Thyroid gland (tissue), 4 donors: ENCODE measurements at regions not wholly inside any gene's neighbourhood (a gene's known extent, or its start where the extent isn't known, plus 50 kb on each side); places are given as distances from the start of the nearest gene placed in this dataset.

ENCODE experiments used
- DNase-seq, 2 donors: peaks; one replicate each; pipeline ENCODE4 v3.0.0-alpha.2; 2019
- H3K27ac ChIP-seq, 3 donors: fragments of 200-600 bp; sonication (generic); 1 replicate in 2 of 3; 2 replicates in 1 of 3; pipeline ENCODE4 v1.5.1; 2016 to 2019; ENCODE audit warnings: mild to moderate bottlenecking in 1 of 3, moderate library complexity in 1 of 3
- H3K27me3 ChIP-seq: fragments of 200-600 bp; sonication (generic); one replicate; pipeline ENCODE4 v1.5.1; 2019
- H3K36me3 ChIP-seq, 2 donors: fragments of 200-600 bp; sonication (generic); one replicate each; pipeline ENCODE4 v1.5.1; 2016 to 2019
- H3K4me1 ChIP-seq, 2 donors: fragments of 200-600 bp; sonication (generic); one replicate each; pipeline ENCODE4 v1.5.1; 2017 to 2019
- H3K4me3 ChIP-seq, 3 donors: fragments of 200-600 bp; sonication (generic); replicated peaks in 1 of 3; 1 replicate in 2 of 3; 2 replicates in 1 of 3; pipeline ENCODE4 v1.5.1; 2016; ENCODE audit warnings: mild to moderate bottlenecking in 1 of 3
- H3K9me3 ChIP-seq: fragments of 200-600 bp; sonication (generic); one replicate; pipeline ENCODE4 v1.5.1; 2017
- CTCF ChIP-seq, 6 experiments: fragments of 200-600 bp in 3 of 6; fragments of 450-650 bp in 3 of 6; sonication (generic) in 3 of 6; IDR thresholded peaks; one replicate each; pipeline ENCODE4 v1.5.1; 2016 to 2019; ENCODE audit warnings: antibody characterized with exemption in 6 of 6, mild to moderate bottlenecking in 2 of 6, inconsistent platforms in 1 of 6, moderate library complexity in 1 of 6
- POLR2A ChIP-seq, 2 donors: fragments of 450-650 bp; IDR thresholded peaks; one replicate each; pipeline ENCODE4 v1.6.1; 2017; ENCODE audit warnings: antibody characterized with exemption in 2 of 2, mild to moderate bottlenecking in 2 of 2, moderate library complexity in 1 of 2
- WGBS, 2 donors: methylation state at CpG; one replicate each; pipeline ENCODE4 v1.1.5; 2017; 5-methylcytosine and 5-hydroxymethylcytosine counted together
- intact Hi-C: fragments of 100-400 bp; cut with DNase I; formaldehyde crosslinking; loops from one replicate; pipeline ENCODE4 v1.15.1; 2023

- WGBS, 2 donors: 70 to 74% methylated on average over 2 of the region's 2 CpGs
- no peaks in the 10 kb centered on the region for H3K4me1 ChIP-seq
- no peak overlapping the region for H3K27ac ChIP-seq
- intact Hi-C loops: no loop called here
- DNase-seq: no peak
- H3K9me3 ChIP-seq: no peaks in the 10 kb centered on the region
- H3K4me3 ChIP-seq: no peak overlapping the region
- H3K36me3 ChIP-seq: no peaks in the 10 kb centered on the region
- TF ChIP-seq CTCF (IDR thresholded peaks at IDR 0.05) (no peak), POLR2A (IDR thresholded peaks at IDR 0.05) (no peak)
- no peaks in the 10 kb centered on the region for H3K27me3 ChIP-seq
These were observed 167.9 kb downstream of the TMEM182 start for GRCh38 chr2:102929721-102930120.

- 32 to 36% methylated on average over 6 of the region's 6 CpGs for WGBS, 2 donors
- intact Hi-C loops: no loop called here
- H3K9me3 ChIP-seq: no peaks in the 10 kb centered on the region
- DNase-seq: peak; percentile 60 to 76
- TF ChIP-seq CTCF (IDR thresholded peaks at IDR 0.05) (no peak), POLR2A (IDR thresholded peaks at IDR 0.05) (no peak)
- H3K4me1 ChIP-seq: no peaks in the 10 kb centered on the region
- no peak overlapping the region for H3K27ac ChIP-seq
- no peaks in the 10 kb centered on the region for H3K36me3 ChIP-seq
- H3K27me3 ChIP-seq: no peaks in the 10 kb centered on the region
- H3K4me3 ChIP-seq: no peak overlapping the region
These were observed 170.7 kb downstream of the TMEM182 start for GRCh38 chr2:102932501-102932900.

GRCh38 chr2:102939207-102939606, 177.4 kb downstream of the TMEM182 start:
- Histone ChIP-seq H3K4me3 (no peak overlapping the region), H3K27ac (no peak overlapping the region), H3K4me1 (no peaks in the 10 kb centered on the region), H3K9me3 (no peaks in the 10 kb centered on the region), H3K36me3 (no peaks in the 10 kb centered on the region), H3K27me3 (no peaks in the 10 kb centered on the region)
- WGBS, 2 donors: 47 to 86% methylated on average over 1 of the region's 1 CpG
- TF ChIP-seq POLR2A (IDR thresholded peaks at IDR 0.05) (no peak), CTCF (IDR thresholded peaks at IDR 0.05) (no peak)
- no peak for DNase-seq
- intact Hi-C loops: no loop called here

GRCh38 chr2:102940684-102941083, 178.9 kb downstream of the TMEM182 start:
- Histone ChIP-seq H3K27ac (no peak overlapping the region), H3K4me3 (no peak overlapping the region), H3K4me1 (no peaks in the 10 kb centered on the region), H3K9me3 (no peaks in the 10 kb centered on the region), H3K27me3 (no peaks in the 10 kb centered on the region), H3K36me3 (no peaks in the 10 kb centered on the region)
- intact Hi-C loops: no loop called here
- 84 to 92% methylated on average over 3 of the region's 3 CpGs for WGBS, 2 donors
- TF ChIP-seq POLR2A (IDR thresholded peaks at IDR 0.05): no peak
- no peak for TF ChIP-seq CTCF (IDR thresholded peaks at IDR 0.05)
- no peak for DNase-seq

GRCh38 chr2:102942107-102942506, 180.3 kb downstream of the TMEM182 start:
- Histone ChIP-seq H3K4me3 (no peak overlapping the region), H3K27me3 (no peaks in the 10 kb centered on the region), H3K9me3 (no peaks in the 10 kb centered on the region), H3K36me3 (no peaks in the 10 kb centered on the region), H3K27ac (no peak overlapping the region), H3K4me1 (no peaks in the 10 kb centered on the region)
- 89% methylated on average over 3 of the region's 3 CpGs for WGBS, 2 donors
- TF ChIP-seq CTCF (IDR thresholded peaks at IDR 0.05) (no peak), POLR2A (IDR thresholded peaks at IDR 0.05) (no peak)
- DNase-seq: no peak
- intact Hi-C loops: no loop called here
